ENCODE measurements at regions not wholly inside any gene's neighbourhood (a gene's known extent, or its start where the extent isn't known, plus 50 kb on each side); places are given as distances from the start of the nearest gene placed in this dataset.

GRCh38 chr13:85278851-85279250, 520.4 kb downstream of the SLITRK6 start:
- TF ChIP-seq CTCF (IDR thresholded peaks at IDR 0.05 in 4 of 5, conservative IDR thresholded peaks at IDR 0.05 in 1 of 5), result no peak
- no peak for TF ChIP-seq POLR2A (IDR thresholded peaks at IDR 0.05)
